ENCODE measurements at regions not wholly inside any gene's neighbourhood (a gene's known extent, or its start where the extent isn't known, plus 50 kb on each side); places are given as distances from the start of the nearest gene placed in this dataset.

GRCh38 chr5:57939335-57939734, 456.7 kb upstream of the ACTBL2 start:
- Histone ChIP-seq H3K27ac (no peak overlapping the region), H3K27me3 (replicated peaks; ENCODE audit: insufficient read depth) (no peaks in the 10 kb centered on the region), H3K4me1 (replicated peaks) (no peaks in the 10 kb centered on the region), H3K36me3 (no peaks in the 10 kb centered on the region), H3K4me3 (no peak overlapping the region), H3K9me3 (no peaks in the 10 kb centered on the region)
- no peak for DNase-seq (ENCODE audit: low spot score)
- TF ChIP-seq CTCF (IDR thresholded peaks at IDR 0.05) (no peak), POLR2AphosphoS5 (IDR thresholded peaks at IDR 0.05) (no peak), POLR2A (IDR thresholded peaks at IDR 0.05) (no peak)
- intact Hi-C loops (cut with DNase I) = no loop called here

GRCh38 chr5:57938174-57938557, 455.6 kb upstream of the ACTBL2 start:
- TF ChIP-seq POLR2A (IDR thresholded peaks at IDR 0.05) = no peak
- TF ChIP-seq CTCF (IDR thresholded peaks at IDR 0.05) = peak in 1 of 4 experiments; percentile 8

DNA sequence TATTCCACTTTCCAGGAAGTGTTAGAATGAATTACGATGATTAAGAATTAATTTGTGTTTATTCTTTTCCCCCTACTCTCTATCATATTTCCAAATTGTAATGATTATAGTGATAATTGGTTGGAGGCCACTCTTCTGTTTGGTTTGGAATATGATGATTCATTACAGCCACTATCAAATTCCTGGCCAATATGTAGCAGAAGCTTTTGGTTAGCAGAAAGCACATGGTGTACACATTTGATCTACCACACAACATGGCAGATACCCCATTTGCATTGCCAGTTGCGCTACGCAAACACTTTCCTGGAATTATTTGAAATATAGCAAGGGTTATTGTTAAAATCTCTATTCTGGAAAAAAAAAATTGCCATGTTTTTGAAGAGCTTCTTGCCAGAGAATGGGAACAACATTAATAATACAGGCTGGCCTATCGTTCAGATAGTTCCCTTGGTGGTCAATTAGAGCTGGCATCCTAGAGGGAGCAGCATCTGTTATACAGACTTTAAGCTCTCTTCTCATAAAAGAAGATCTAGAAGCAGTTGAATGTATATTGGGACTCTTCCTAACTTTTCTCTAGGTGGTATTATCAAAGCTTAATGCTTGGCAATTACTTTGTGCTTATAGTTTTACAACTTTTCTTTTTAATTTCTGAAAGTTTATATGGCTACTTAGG, 455.0 kb upstream of the ACTBL2 start:
- DNase-seq (ENCODE audit: low spot score) = no peak
- no peak for TF ChIP-seq CTCF (IDR thresholded peaks at IDR 0.05)
- TF ChIP-seq POLR2AphosphoS5 (IDR thresholded peaks at IDR 0.05) = no peak
- no peak for TF ChIP-seq POLR2A (IDR thresholded peaks at IDR 0.05)
- Histone ChIP-seq H3K27me3 (replicated peaks; ENCODE audit: insufficient read depth) (no peaks in the 10 kb centered on the region), H3K36me3 (no peaks in the 10 kb centered on the region), H3K9me3 (no peaks in the 10 kb centered on the region), H3K27ac (no peak overlapping the region), H3K4me3 (no peak overlapping the region), H3K4me1 (replicated peaks) (no peaks in the 10 kb centered on the region)
- intact Hi-C loops (cut with DNase I) = no loop called here
- 83% methylated on average over 4 of the region's 4 CpGs for WGBS

More at GRCh38 chr5:57938174-57938557, 455.6 kb upstream of the ACTBL2 start:
- Histone ChIP-seq H3K36me3 (no peaks in the 10 kb centered on the region), H3K27me3 (replicated peaks; ENCODE audit: insufficient read depth) (no peaks in the 10 kb centered on the region), H3K4me3 (no peak overlapping the region), H3K27ac (no peak overlapping the region), H3K4me1 (replicated peaks) (no peaks in the 10 kb centered on the region), H3K9me3 (no peaks in the 10 kb centered on the region)
- no peak for DNase-seq (ENCODE audit: low spot score)
- intact Hi-C loops (cut with DNase I) = no loop called here

- H3K4me3 ChIP-seq = no peak overlapping the region
- intact Hi-C loops (cut with DNase I) = no loop called here
- 64% methylated on average over 3 of the region's 3 CpGs for WGBS
- no peak overlapping the region for H3K27ac ChIP-seq
- TF ChIP-seq CTCF (IDR thresholded peaks at IDR 0.05) (no peak), POLR2AphosphoS5 (IDR thresholded peaks at IDR 0.05) (no peak), POLR2A (IDR thresholded peaks at IDR 0.05) (no peak)
- H3K36me3 ChIP-seq = no peaks in the 10 kb centered on the region
- H3K9me3 ChIP-seq = no peaks in the 10 kb centered on the region
- no peaks in the 10 kb centered on the region for H3K27me3 ChIP-seq (replicated peaks; ENCODE audit: insufficient read depth)
- DNase-seq (ENCODE audit: low spot score) = no peak
- no peaks in the 10 kb centered on the region for H3K4me1 ChIP-seq (replicated peaks)
Measured at GRCh38 chr5:57937025-57937424, 454.4 kb upstream of the ACTBL2 start.

- intact Hi-C loops (cut with DNase I) = no loop called here
- WGBS = 57% methylated on average over 3 of the region's 3 CpGs
- no peak for DNase-seq (ENCODE audit: low spot score)
- Histone ChIP-seq H3K9me3 (no peaks in the 10 kb centered on the region), H3K36me3 (no peaks in the 10 kb centered on the region), H3K27ac (no peak overlapping the region), H3K4me1 (replicated peaks) (no peaks in the 10 kb centered on the region), H3K27me3 (replicated peaks; ENCODE audit: insufficient read depth) (no peaks in the 10 kb centered on the region), H3K4me3 (no peak overlapping the region)
- TF ChIP-seq CTCF (IDR thresholded peaks at IDR 0.05) (no peak), POLR2A (IDR thresholded peaks at IDR 0.05) (no peak), POLR2AphosphoS5 (IDR thresholded peaks at IDR 0.05) (no peak)
Measured at GRCh38 chr5:57932761-57933160, 450.1 kb upstream of the ACTBL2 start.
